NCI-H1436 (cell line): ENCODE measurements at regions not wholly inside any gene's neighbourhood (a gene's known extent, or its start where the extent isn't known, plus 50 kb on each side); places are given as distances from the start of the nearest gene placed in this dataset.
A peak's percentile ranks its signal among the peaks of the same experiment; 100 is the strongest.
"Not testable (repeated sequence)": the region's sequence is repeated elsewhere in the genome, so short reads cannot be mapped to it uniquely, and the experiment has no call there.

Experiments
- DNase-seq: peaks from one replicate; lab custom pipeline; 2025; lab: John Stamatoyannopoulos, UW

GRCh38 chr4:179248821-179249220 lies 1806.6 kb upstream of the AGA start:
- DNase-seq = no peak

DNA sequence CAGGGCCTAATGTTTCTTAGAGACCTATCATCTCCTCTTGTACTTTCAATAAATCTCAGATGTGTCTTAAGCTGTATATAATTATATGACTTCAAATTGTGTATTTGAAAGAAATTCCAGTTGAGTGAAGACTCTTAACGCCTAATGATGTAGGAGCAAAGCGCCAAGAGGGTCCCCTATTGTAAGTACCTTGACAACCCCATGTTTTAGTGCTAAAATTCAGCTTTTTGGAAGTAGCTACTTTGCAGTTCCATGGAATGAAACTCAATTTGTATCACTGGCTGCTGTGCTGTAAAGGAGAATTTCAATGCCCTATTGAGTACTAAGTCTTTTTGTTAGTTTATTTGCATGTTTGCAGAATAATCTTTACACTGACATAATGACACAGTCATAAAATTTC lies 1826.6 kb upstream of the AGA start:
- no peak for DNase-seq

- no peak for DNase-seq
These were observed 1830.0 kb upstream of the AGA start for GRCh38 chr4:179272282-179272681.

GRCh38 chr4:179278647-179279046 lies 1836.4 kb upstream of the AGA start:
- DNase-seq = no peak

DNA sequence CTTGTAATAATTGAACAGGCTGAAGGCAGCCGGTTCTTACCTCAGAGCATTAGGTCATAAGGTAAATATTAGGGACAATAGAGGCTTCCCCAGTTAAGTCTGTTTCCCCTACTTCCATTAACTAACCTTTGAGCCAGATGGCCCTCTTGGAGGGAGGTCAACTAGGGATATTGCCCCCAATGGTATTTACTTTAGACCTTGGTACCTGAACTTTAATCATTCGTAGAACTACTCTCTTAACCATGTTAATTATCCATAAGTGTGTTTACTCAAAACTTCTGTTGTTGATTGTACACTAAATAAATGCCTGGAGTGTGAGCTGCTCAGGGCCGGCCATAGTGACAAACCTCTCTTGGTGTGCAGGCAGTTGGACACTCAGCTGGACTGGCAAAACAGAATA lies 1843.5 kb upstream of the AGA start:
- no peak for DNase-seq

- DNase-seq = no peak
These were observed 1849.4 kb upstream of the AGA start for GRCh38 chr4:179291657-179292056.

- DNase-seq = no peak
These were observed 1850.2 kb upstream of the AGA start for GRCh38 chr4:179292468-179292867.

- peak; percentile 1 for DNase-seq
These were observed 1865.3 kb upstream of the AGA start for GRCh38 chr4:179307297-179308136.

- DNase-seq = no peak
These were observed 1871.6 kb upstream of the AGA start for GRCh38 chr4:179313823-179314222.

DNA sequence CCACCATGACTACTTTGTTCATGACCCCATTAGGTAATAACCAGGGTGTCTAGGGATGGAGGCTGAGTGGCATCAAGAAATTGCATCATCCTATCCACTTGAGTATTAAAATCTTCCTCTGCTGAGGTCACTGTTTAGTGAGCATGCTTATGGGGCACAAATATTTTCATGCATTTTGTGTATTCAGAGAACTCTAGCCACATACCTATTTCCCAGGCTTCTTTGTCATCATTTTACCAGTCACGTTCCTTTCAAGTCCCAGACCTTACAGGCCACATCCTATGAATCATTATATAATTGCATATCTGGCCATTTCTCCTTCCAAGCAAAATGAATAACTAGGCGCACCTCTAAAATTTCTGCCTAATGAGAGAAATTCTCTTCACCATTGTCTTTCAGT lies 1882.9 kb upstream of the AGA start:
- DNase-seq = no peak

- DNase-seq = no peak
These were observed 1886.4 kb upstream of the AGA start for GRCh38 chr4:179328627-179329026.

- no peak for DNase-seq
These were observed 1889.1 kb upstream of the AGA start for GRCh38 chr4:179331362-179331761.

DNA sequence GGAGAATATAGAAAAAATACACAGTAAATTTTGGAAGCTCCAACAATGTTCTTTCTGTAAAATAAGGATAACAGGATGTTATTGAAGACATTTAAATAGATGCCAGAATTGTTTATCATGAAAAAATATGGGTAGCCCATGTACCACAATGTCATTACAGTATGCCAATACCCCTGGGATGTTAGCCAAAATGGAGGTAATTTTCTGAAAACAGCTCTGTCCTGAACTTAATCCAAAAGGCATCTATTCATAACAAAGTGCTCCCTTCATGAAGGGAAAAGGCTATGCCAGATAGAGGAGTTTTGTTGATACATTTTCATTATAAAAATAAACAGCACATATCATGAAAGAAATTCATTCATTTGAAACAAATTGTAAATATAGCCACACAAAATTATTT lies 1902.6 kb upstream of the AGA start:
- no peak for DNase-seq

GRCh38 chr4:179352221-179352620 lies 1910.0 kb upstream of the AGA start:
- DNase-seq = no peak

DNA sequence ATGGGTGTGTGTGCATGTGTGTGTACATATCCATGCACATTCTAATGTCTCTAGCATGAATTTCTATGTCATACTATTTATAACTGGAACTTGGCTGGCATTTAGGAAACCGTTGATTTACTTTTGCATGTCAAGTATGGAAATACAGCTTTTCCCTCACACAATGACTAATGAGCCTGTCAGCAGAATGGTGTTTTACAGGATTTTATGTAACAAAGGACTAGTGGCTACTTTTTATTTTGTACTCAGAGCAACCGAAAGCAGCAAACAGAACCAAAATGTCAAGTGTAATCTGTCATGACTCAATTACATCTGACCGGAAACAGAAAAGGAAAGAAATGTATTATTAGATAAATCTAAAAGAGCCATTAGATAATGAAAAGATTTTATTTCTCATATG lies 1911.5 kb upstream of the AGA start:
- no peak for DNase-seq

- no peak for DNase-seq
These were observed 1919.8 kb upstream of the AGA start for GRCh38 chr4:179361978-179362486.

DNA sequence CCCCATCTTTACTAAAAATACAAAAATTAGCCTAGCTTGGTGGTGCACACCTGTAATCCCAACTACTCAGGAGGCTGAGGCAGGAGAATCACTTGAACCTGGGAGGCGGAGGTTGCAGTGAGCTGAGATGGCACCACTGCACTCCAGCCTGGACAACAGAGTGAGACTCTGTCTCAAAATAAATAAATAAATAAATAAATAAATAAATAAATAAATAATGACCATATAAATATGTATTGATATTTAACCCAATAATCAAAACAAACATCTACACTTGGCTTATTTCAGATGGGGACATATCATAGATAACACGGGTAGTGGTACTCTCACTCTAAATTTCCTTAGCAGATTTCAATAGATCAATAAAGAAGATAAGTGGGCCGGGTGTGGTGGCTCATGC lies 1923.7 kb upstream of the AGA start:
- DNase-seq = not testable (repeated sequence)

- DNase-seq = no peak
These were observed 1930.0 kb upstream of the AGA start for GRCh38 chr4:179372242-179372641.

- DNase-seq = no peak
These were observed 1930.5 kb upstream of the AGA start for GRCh38 chr4:179372746-179373145.

- not testable (repeated sequence) for DNase-seq
These were observed 1936.6 kb upstream of the AGA start for GRCh38 chr4:179378847-179379246.

GRCh38 chr4:179392787-179393186 lies 1950.5 kb upstream of the AGA start:
- DNase-seq = no peak

DNA sequence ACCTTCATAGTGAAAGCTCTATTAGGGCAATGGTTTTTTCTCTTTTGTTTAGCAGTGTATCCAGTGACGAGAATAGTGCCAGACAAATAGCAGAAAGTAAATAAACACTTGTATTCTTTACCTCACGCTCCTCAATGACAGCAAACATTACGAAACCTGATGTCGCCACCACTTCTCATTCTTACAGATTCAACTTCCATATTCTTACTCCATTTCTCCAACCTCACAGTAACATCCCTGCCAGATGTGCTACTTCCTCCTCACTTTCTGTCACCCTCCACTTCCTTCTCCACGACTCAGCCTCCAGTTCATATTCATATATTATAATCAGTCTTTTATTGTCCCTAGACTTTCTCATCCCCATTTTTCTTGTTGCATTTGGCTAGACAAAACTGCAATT lies 1956.2 kb upstream of the AGA start:
- DNase-seq = no peak

DNA sequence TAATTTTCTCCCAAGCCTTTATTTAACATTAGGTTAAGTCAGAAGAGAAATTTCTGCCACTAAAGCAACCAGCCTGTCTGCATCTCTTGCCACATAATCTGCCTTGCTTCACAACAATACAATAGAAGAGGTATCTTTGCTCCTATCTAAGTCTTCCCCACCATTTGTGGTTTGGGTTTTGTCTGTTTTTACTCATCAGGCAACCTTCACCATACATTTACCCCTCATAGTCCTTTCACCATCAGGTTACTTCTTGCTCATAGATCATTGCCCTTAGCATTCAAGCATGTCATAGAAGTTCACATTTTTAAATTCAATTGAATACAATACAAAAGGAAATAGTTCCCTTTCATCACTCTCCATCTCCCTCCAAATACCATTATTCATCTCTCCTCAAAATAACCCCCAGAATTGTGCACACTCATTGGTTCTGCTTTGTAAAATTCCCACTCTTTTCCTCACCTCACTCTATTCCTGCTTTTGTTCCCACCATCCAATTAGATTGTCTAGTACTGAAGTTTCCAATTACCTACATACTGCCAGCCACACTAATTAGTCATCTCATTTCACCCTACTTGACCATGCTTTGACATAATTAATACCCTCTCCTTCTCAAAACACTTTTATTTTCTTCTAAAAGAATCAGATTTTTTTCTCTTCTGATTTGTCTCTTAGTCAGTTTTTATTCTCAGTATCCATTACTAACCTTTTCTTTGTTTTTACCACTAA lies 1957.0 kb upstream of the AGA start:
- DNase-seq = no peak
